ENCODE measurements at regions not wholly inside any gene's neighbourhood (a gene's known extent, or its start where the extent isn't known, plus 50 kb on each side); places are given as distances from the start of the nearest gene placed in this dataset.
"Not testable (repeated sequence)": the region's sequence is repeated elsewhere in the genome, so short reads cannot be mapped to it uniquely, and the experiment has no call there.

GRCh38 chr18:52220062-52220591 is 119.9 kb upstream of the DCC start:
- no peak for DNase-seq

GRCh38 chr18:52222211-52222610 is 117.8 kb upstream of the DCC start:
- no peak for DNase-seq

GRCh38 chr18:52227536-52227935 is 112.5 kb upstream of the DCC start:
- DNase-seq: no peak

- no peak for DNase-seq
Measured at GRCh38 chr18:52228166-52228565, 111.8 kb upstream of the DCC start.

GRCh38 chr18:52236131-52236530 is 103.9 kb upstream of the DCC start:
- DNase-seq: peak; percentile 19

- peak; percentile 55 for DNase-seq
Measured at GRCh38 chr18:52237551-52237950, 102.4 kb upstream of the DCC start.

GRCh38 chr18:52242711-52243110 is 97.3 kb upstream of the DCC start:
- no peak for DNase-seq

- DNase-seq: no peak
Measured at GRCh38 chr18:52244658-52245057, 95.3 kb upstream of the DCC start.

GRCh38 chr18:52254367-52254766 is 85.6 kb upstream of the DCC start:
- no peak for DNase-seq

GRCh38 chr18:52257417-52257816 is 82.6 kb upstream of the DCC start:
- DNase-seq: not testable (repeated sequence)

GRCh38 chr18:52275817-52276216 is 64.2 kb upstream of the DCC start:
- no peak for DNase-seq

- no peak for DNase-seq
Measured at GRCh38 chr18:52277785-52278184, 62.2 kb upstream of the DCC start.

- no peak for DNase-seq
Measured at GRCh38 chr18:52278191-52278590, 61.8 kb upstream of the DCC start.

GRCh38 chr18:52280702-52281101 is 59.3 kb upstream of the DCC start:
- DNase-seq: no peak

GRCh38 chr18:52283927-52284326 is 56.1 kb upstream of the DCC start:
- DNase-seq: no peak

GRCh38 chr18:52286675-52287074 is 53.3 kb upstream of the DCC start:
- no peak for DNase-seq

- no peak for DNase-seq
Measured at GRCh38 chr18:52287151-52287550, 52.8 kb upstream of the DCC start.

- DNase-seq: no peak
Measured at GRCh38 chr18:52288403-52289004, 51.5 kb upstream of the DCC start.

GRCh38 chr18:52289392-52289791 is 50.6 kb upstream of the DCC start:
- DNase-seq: no peak
